Peyer's patch (tissue), 4 donors: ENCODE measurements at regions not wholly inside any gene's neighbourhood (a gene's known extent, or its start where the extent isn't known, plus 50 kb on each side); places are given as distances from the start of the nearest gene placed in this dataset.

Experiments used
- DNase-seq, 3 donors: peaks; one replicate each; pipeline ENCODE4 v3.0.0-alpha.2; 2017 to 2019
- H3K27ac ChIP-seq, 4 donors: fragments of 200-600 bp; sonication (generic); one replicate each; pipeline ENCODE4 v1.5.1; 2016 to 2019
- H3K27me3 ChIP-seq, 2 donors: fragments of 200-600 bp; sonication (generic); one replicate each; pipeline ENCODE4 v1.5.1; 2019
- H3K36me3 ChIP-seq, 3 donors: fragments of 200-600 bp; sonication (generic); one replicate each; pipeline ENCODE4 v1.5.1; 2016 to 2019
- H3K4me1 ChIP-seq, 4 donors: fragments of 200-600 bp; sonication (generic); one replicate each; pipeline ENCODE4 v1.5.1; 2016 to 2019
- H3K4me3 ChIP-seq, 4 donors: fragments of 200-600 bp; sonication (generic); 1 replicate in 3 of 4; 2 replicates in 1 of 4; pipeline ENCODE4 v1.5.1; 2016 to 2019; ENCODE audit warnings: mild to moderate bottlenecking in 1 of 4
- H3K9me3 ChIP-seq, 4 donors: fragments of 200-600 bp; sonication (generic); one replicate each; pipeline ENCODE4 v1.5.1; 2016 to 2019; ENCODE audit warnings: mild to moderate bottlenecking in 1 of 4
- CTCF ChIP-seq, 6 experiments: fragments of 450-650 bp in 4 of 6; fragments of 200-600 bp in 2 of 6; sonication (generic) in 1 of 6; IDR thresholded peaks; one replicate each; pipeline ENCODE4 v1.5.1; 2017 to 2019; ENCODE audit warnings: antibody characterized with exemption in 6 of 6, mild to moderate bottlenecking in 3 of 6, moderate library complexity in 1 of 6
- POLR2A ChIP-seq, 2 donors: fragments of 450-650 bp; IDR thresholded peaks; one replicate each; pipeline ENCODE4 v1.5.1; 2017; ENCODE audit warnings: antibody characterized with exemption in 2 of 2, mild to moderate bottlenecking in 2 of 2, moderate library complexity in 2 of 2

GRCh38 chr13:106858903-106859532, 291.1 kb upstream of the ARGLU1 start:
- Histone ChIP-seq H3K27me3 (no peaks in the 10 kb centered on the region), H3K9me3 (no peaks in the 10 kb centered on the region), H3K36me3 (no peaks in the 10 kb centered on the region), H3K27ac (no peak overlapping the region), H3K4me3 (no peak overlapping the region), H3K4me1 (no peaks in the 10 kb centered on the region)
- TF ChIP-seq POLR2A (IDR thresholded peaks at IDR 0.05) (no peak), CTCF (IDR thresholded peaks at IDR 0.05) (no peak)
- DNase-seq = no peak

GRCh38 chr13:106852436-106852835, 284.5 kb upstream of the ARGLU1 start:
- no peak for DNase-seq
- no peaks in the 10 kb centered on the region for H3K27me3 ChIP-seq
- TF ChIP-seq POLR2A (IDR thresholded peaks at IDR 0.05) (no peak), CTCF (IDR thresholded peaks at IDR 0.05) (no peak)

GRCh38 chr13:106850973-106851650, 283.2 kb upstream of the ARGLU1 start:
- no peak for DNase-seq
- no peaks in the 10 kb centered on the region for H3K27me3 ChIP-seq
- H3K4me3 ChIP-seq = no peak overlapping the region
- H3K27ac ChIP-seq = no peak overlapping the region
- no peaks in the 10 kb centered on the region for H3K9me3 ChIP-seq
- no peaks in the 10 kb centered on the region for H3K4me1 ChIP-seq
- no peaks in the 10 kb centered on the region for H3K36me3 ChIP-seq
- TF ChIP-seq CTCF (IDR thresholded peaks at IDR 0.05) = no peak
- TF ChIP-seq POLR2A (IDR thresholded peaks at IDR 0.05) = no peak

More at GRCh38 chr13:106852436-106852835, 284.5 kb upstream of the ARGLU1 start:
- Histone ChIP-seq H3K4me3 (no peak overlapping the region), H3K27ac (no peak overlapping the region), H3K36me3 (no peaks in the 10 kb centered on the region), H3K9me3 (no peaks in the 10 kb centered on the region), H3K4me1 (no peaks in the 10 kb centered on the region)

- Histone ChIP-seq H3K27me3 (no peaks in the 10 kb centered on the region), H3K4me3 (no peak overlapping the region), H3K36me3 (no peaks in the 10 kb centered on the region), H3K4me1 (no peaks in the 10 kb centered on the region), H3K27ac (no peak overlapping the region), H3K9me3 (no peaks in the 10 kb centered on the region)
- TF ChIP-seq CTCF (IDR thresholded peaks at IDR 0.05) = no peak
- no peak for TF ChIP-seq POLR2A (IDR thresholded peaks at IDR 0.05)
- no peak for DNase-seq
Observed at GRCh38 chr13:106846571-106847448, 278.9 kb upstream of the ARGLU1 start.

- no peaks in the 10 kb centered on the region for H3K9me3 ChIP-seq
- H3K27me3 ChIP-seq = no peaks in the 10 kb centered on the region
- H3K27ac ChIP-seq = no peak overlapping the region
- no peak overlapping the region for H3K4me3 ChIP-seq
- no peak for TF ChIP-seq CTCF (IDR thresholded peaks at IDR 0.05)
- TF ChIP-seq POLR2A (IDR thresholded peaks at IDR 0.05) = no peak
- no peaks in the 10 kb centered on the region for H3K4me1 ChIP-seq
- DNase-seq = no peak
- no peaks in the 10 kb centered on the region for H3K36me3 ChIP-seq
Observed at GRCh38 chr13:106836186-106836802, 268.4 kb upstream of the ARGLU1 start.
